SU-DHL-6 (cell line): ENCODE measurements at regions not wholly inside any gene's neighbourhood (a gene's known extent, or its start where the extent isn't known, plus 50 kb on each side); places are given as distances from the start of the nearest gene placed in this dataset.

Experiments used
- H2AFZ ChIP-seq: fragments of 200-600 bp; sonication (generic); 2 replicates; pipeline ENCODE4 v1.6.1; 2014; ENCODE audit warnings: low read depth, mild to moderate bottlenecking, moderate library complexity, mixed read lengths, antibody characterized with exemption, low read length; ENCODE audit not compliant: severe bottlenecking
- H3F3A ChIP-seq: fragments of 200-600 bp; shearing (Covaris generic); 2 replicates; pipeline ENCODE4 v1.6.0; 2016; ENCODE audit warnings: antibody characterized with exemption, mild to moderate bottlenecking; ENCODE audit not compliant: insufficient read depth
- H3K27ac ChIP-seq: fragments of 200-600 bp; sonication (generic); 2 replicates; pipeline ENCODE4 v1.5.1; 2016; ENCODE audit warnings: low read depth, mild to moderate bottlenecking, low read length, moderate library complexity, mixed read lengths
- H3K27me3 ChIP-seq: fragments of 200-600 bp; sonication (generic), shearing (Covaris generic); 2 replicates; pipeline ENCODE4 v1.6.0; 2014; ENCODE audit warnings: mild to moderate bottlenecking, low read length
- H3K36me3 ChIP-seq: fragments of 200-600 bp; sonication (generic); 2 replicates; pipeline ENCODE4 v1.6.1; 2014; ENCODE audit warnings: mild to moderate bottlenecking, low read length, mixed read lengths
- H3K4me2 ChIP-seq: fragments of 300-600, 200-600 bp; shearing (Covaris generic), sonication (generic); 2 replicates; pipeline ENCODE4 v1.6.0; 2014; ENCODE audit warnings: low read length, low read depth, mild to moderate bottlenecking; ENCODE audit not compliant: poor library complexity, severe bottlenecking
- H3K4me3 ChIP-seq: fragments of 200-600 bp; sonication (generic); 2 replicates; pipeline ENCODE4 v1.5.1; 2014; ENCODE audit warnings: antibody characterized with exemption, low read length, mild to moderate bottlenecking, mixed read lengths; ENCODE audit not compliant: insufficient read depth, poor library complexity, severe bottlenecking
- H3K79me2 ChIP-seq: fragments of 200-600 bp; sonication (generic); 2 replicates; pipeline ENCODE4 v1.6.1; 2014; ENCODE audit warnings: mild to moderate bottlenecking, low read length, moderate library complexity; ENCODE audit not compliant: insufficient read depth
- H3K9ac ChIP-seq: fragments of 200-600 bp; sonication (generic); 2 replicates; pipeline ENCODE4 v1.7.0; 2014; ENCODE audit warnings: mild to moderate bottlenecking, low read length
- H3K9me2 ChIP-seq: fragments of 200-600 bp; sonication (generic); replicated peaks from 2 replicates; pipeline ENCODE4 v1.6.1; 2014; ENCODE audit warnings: low read length; ENCODE audit not compliant: insufficient read depth
- H3K9me3 ChIP-seq: fragments of 200-600 bp; sonication (generic); 2 replicates; pipeline ENCODE4 v1.6.1; 2014; ENCODE audit warnings: low read length, mixed read lengths; ENCODE audit not compliant: insufficient read depth
- H4K20me1 ChIP-seq: fragments of 200-600 bp; sonication (generic); 2 replicates; pipeline ENCODE4 v1.6.1; 2014; ENCODE audit warnings: low read depth, mild to moderate bottlenecking, antibody characterized with exemption, low read length, moderate library complexity, mixed read lengths
- EZH2phosphoT487 ChIP-seq: fragments of 200-600 bp; sonication (generic), shearing (Covaris generic); conservative IDR thresholded peaks from 2 replicates; pipeline ENCODE4 v1.6.1; 2018; ENCODE audit warnings: mild to moderate bottlenecking, antibody characterized with exemption, low read length, moderate library complexity, mixed read lengths
- TF ChIP-seq, protein P1 (sequence below): fragments of 200-600 bp; sonication (generic); IDR thresholded peaks from one replicate; pipeline ENCODE4 v1.5.1; 2017; ENCODE audit warnings: antibody characterized with exemption, mild to moderate bottlenecking, low read length, moderate library complexity; ENCODE audit not compliant: insufficient read depth, poor library complexity, severe bottlenecking

DNA sequence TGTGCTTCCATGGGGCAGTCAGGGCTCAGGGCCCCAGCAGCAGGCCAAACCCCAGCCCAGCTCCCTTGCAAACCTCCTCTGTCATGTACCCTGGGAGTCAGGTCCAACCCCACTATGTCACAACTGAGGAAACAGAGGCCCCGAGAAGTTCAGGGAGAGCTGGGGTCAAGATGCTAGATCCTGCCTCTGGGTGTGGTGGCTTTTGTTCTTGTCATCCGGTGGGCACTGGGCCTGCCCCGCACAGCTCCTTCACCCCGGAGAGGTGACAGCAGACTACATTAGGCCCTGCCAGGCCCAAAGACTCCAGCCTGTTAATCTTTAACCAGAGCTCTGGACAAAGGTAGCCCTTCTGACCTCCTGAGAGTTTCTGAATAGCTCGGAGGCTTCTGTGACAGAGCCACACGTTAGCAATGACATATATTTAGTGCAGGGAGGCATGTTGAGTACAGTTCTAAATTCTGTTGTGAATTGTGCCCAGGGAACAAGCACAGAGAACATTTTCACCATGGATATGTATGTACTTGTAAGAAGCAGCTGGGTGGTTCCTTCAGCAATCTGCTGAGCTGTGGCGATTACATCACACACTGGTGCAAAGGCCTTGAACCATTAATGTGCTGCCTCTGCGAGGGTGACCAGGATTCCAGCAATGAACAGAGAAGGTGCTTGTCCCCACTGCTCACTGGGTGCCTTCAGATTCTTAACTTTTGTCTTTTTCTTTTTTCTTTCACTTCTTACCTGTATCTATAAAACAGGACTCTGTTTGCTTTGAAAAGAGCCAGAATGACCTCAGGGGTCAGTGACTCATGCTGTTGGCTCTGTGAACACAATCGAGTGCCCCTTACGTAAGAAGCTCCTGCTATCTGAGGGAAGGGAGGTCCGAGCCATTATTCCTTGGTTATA, 102.8 kb downstream of the RHOU start:
- H2AFZ ChIP-seq = no peak overlapping the region
- no peaks in the 10 kb centered on the region for H3K27me3 ChIP-seq
- H3K79me2 ChIP-seq = no peaks in the 10 kb centered on the region
- no peaks in the 10 kb centered on the region for H3F3A ChIP-seq
- H3K4me2 ChIP-seq = no peak overlapping the region
- H4K20me1 ChIP-seq = no peaks in the 10 kb centered on the region
- H3K27ac ChIP-seq = no peak overlapping the region
- H3K4me3 ChIP-seq = no peak overlapping the region
- H3K9ac ChIP-seq = no peak overlapping the region
- no peaks in the 10 kb centered on the region for H3K36me3 ChIP-seq
- 0 out of 2 replicates have a peak, but pooled peaks cover 7% of the 10 kb centered on the region for H3K9me3 ChIP-seq
- no peaks in the 10 kb centered on the region for H3K9me2 ChIP-seq
- TF ChIP-seq, protein P1, sequence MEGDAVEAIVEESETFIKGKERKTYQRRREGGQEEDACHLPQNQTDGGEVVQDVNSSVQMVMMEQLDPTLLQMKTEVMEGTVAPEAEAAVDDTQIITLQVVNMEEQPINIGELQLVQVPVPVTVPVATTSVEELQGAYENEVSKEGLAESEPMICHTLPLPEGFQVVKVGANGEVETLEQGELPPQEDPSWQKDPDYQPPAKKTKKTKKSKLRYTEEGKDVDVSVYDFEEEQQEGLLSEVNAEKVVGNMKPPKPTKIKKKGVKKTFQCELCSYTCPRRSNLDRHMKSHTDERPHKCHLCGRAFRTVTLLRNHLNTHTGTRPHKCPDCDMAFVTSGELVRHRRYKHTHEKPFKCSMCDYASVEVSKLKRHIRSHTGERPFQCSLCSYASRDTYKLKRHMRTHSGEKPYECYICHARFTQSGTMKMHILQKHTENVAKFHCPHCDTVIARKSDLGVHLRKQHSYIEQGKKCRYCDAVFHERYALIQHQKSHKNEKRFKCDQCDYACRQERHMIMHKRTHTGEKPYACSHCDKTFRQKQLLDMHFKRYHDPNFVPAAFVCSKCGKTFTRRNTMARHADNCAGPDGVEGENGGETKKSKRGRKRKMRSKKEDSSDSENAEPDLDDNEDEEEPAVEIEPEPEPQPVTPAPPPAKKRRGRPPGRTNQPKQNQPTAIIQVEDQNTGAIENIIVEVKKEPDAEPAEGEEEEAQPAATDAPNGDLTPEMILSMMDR = no peak
- TF ChIP-seq EZH2phosphoT487 = no peak

DNA sequence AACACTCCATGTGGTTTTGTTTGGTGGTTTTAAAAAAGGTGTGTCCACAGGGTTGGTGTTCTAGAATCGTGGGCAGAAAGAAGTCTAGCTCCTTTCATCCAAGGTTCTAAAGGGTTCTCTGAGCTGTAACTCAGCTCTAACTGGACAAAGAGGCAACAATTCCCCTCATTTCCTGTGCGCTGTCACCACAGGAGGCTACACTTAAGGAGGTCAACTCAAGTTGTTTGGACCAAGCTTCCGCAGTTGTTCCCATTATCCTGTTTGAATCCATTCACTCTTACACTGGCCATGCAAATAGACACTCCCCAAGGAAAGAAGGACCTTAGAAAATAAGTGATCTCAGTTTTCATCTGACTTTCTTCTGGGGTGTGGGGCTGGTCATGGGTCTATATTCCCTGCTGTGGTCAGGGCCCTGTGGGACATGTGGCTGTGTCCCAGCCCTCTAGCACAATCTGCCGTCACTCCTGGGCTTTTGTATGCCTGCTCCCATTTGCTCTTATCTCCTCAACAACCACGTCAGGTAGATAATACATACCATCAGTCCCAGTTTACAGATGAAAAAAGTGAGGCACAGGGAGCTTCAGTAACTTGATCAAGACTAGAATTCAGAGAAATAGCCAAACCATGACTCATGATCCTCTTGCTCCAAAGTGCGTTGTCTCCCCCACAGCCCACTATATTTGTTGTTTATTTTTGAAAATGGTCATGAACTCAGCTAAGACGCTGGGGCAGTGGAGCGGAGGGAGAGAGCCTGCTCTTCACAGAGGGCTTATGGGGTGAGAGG, 103.6 kb downstream of the RHOU start:
- no peaks in the 10 kb centered on the region for H3F3A ChIP-seq
- no peaks in the 10 kb centered on the region for H3K9me2 ChIP-seq
- H3K27me3 ChIP-seq = no peaks in the 10 kb centered on the region
- no peak overlapping the region for H3K27ac ChIP-seq
- no peak overlapping the region for H3K4me3 ChIP-seq
- H3K9me3 ChIP-seq = 0 out of 2 replicates have a peak, but pooled peaks cover 7% of the 10 kb centered on the region
- H3K4me2 ChIP-seq = no peak overlapping the region
- H2AFZ ChIP-seq = no peak overlapping the region
- no peak overlapping the region for H3K9ac ChIP-seq
- TF ChIP-seq, protein P1 = no peak
- no peak for TF ChIP-seq EZH2phosphoT487
- no peaks in the 10 kb centered on the region for H3K79me2 ChIP-seq
- no peaks in the 10 kb centered on the region for H4K20me1 ChIP-seq
- no peaks in the 10 kb centered on the region for H3K36me3 ChIP-seq

DNA sequence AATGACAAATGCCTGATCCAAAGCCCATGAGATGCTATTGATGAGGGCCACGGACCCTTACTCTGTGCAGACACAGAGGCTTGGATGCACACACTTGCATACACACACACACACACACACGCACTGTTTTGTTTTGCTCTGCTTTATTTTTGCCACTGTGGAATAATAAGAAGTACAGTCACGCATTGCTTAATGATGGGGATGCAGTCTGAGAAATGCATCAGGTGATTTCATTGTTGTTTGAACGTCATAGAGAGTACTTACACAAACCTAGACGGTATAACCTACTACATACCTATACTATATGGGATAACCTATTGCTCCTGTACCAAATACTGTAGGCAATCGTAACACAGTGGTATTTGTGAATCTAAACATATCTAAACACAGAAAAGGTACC, 104.4 kb downstream of the RHOU start:
- Histone ChIP-seq H3K79me2 (no peaks in the 10 kb centered on the region), H3K4me2 (no peak overlapping the region), H2AFZ (no peak overlapping the region), H4K20me1 (no peaks in the 10 kb centered on the region), H3K27ac (no peak overlapping the region), H3K36me3 (no peaks in the 10 kb centered on the region), H3K9me3 (0 out of 2 replicates have a peak, but pooled peaks cover 7% of the 10 kb centered on the region), H3F3A (no peaks in the 10 kb centered on the region), H3K9me2 (no peaks in the 10 kb centered on the region), H3K27me3 (no peaks in the 10 kb centered on the region), H3K9ac (no peak overlapping the region), H3K4me3 (no peak overlapping the region)
- TF ChIP-seq, protein P1 = no peak
- TF ChIP-seq EZH2phosphoT487 = no peak
